Transverse colon (tissue), 3 donors: ENCODE measurements at regions not wholly inside any gene's neighbourhood (a gene's known extent, or its start where the extent isn't known, plus 50 kb on each side); places are given as distances from the start of the nearest gene placed in this dataset.

Experiments
- CTCF ChIP-seq, 5 experiments: fragments of 200-600 bp in 3 of 5; fragments of 450-650 bp in 2 of 5; sonication (generic) in 3 of 5; IDR thresholded peaks; 1 replicate in 2 of 5; 2 replicates in 3 of 5; pipeline ENCODE4 v1.5.1; 2016 to 2017; ENCODE audit warnings: antibody characterized with exemption in 5 of 5, inconsistent platforms in 3 of 5, mild to moderate bottlenecking in 2 of 5, moderate library complexity in 1 of 5
- EP300 ChIP-seq: sonication (generic); formaldehyde crosslinking; IDR thresholded peaks from one replicate; pipeline ENCODE4 v1.6.1; 2017; ENCODE audit warnings: antibody characterized with exemption, low read depth
- POLR2A ChIP-seq: fragments of 450-650 bp; IDR thresholded peaks from one replicate; pipeline ENCODE4 v1.6.1; 2016; ENCODE audit warnings: antibody characterized with exemption, mild to moderate bottlenecking, moderate library complexity

GRCh38 chr2:226378753-226379705, 420.6 kb downstream of the IRS1 start:
- no peak for TF ChIP-seq CTCF (IDR thresholded peaks at IDR 0.05)
- TF ChIP-seq EP300: no peak
- no peak for TF ChIP-seq POLR2A
